Neural progenitor cell (in vitro differentiated cells): ENCODE measurements at regions not wholly inside any gene's neighbourhood (a gene's known extent, or its start where the extent isn't known, plus 50 kb on each side); places are given as distances from the start of the nearest gene placed in this dataset.

Experiments
- DNase-seq: peaks from one replicate; pipeline ENCODE4 v3.0.0-alpha.2; 2016; ENCODE audit warnings: low spot score
- H2AFZ ChIP-seq: fragments of 200-600 bp; sonication (generic); replicated peaks from 2 replicates; pipeline ENCODE4 v1.6.1; 2016; ENCODE audit warnings: antibody characterized with exemption
- H3F3A ChIP-seq: fragments of 200-600 bp; sonication (generic); 2 replicates; pipeline ENCODE4 v1.6.1; 2016; ENCODE audit warnings: antibody characterized with exemption, low read depth
- H3K27ac ChIP-seq: fragments of 200-600 bp; sonication (generic); 2 replicates; pipeline ENCODE4 v1.5.1; 2016; ENCODE audit warnings: mild to moderate bottlenecking
- H3K27me3 ChIP-seq: fragments of 200-600 bp; sonication (generic); 2 replicates; pipeline ENCODE4 v1.6.1; 2016; ENCODE audit warnings: mild to moderate bottlenecking, moderate library complexity
- H3K36me3 ChIP-seq: fragments of 200-600 bp; sonication (generic); 2 replicates; pipeline ENCODE4 v1.5.1; 2016
- H3K4me1 ChIP-seq: fragments of 200-600 bp; sonication (generic); 2 replicates; pipeline ENCODE4 v1.6.1; 2016; ENCODE audit warnings: mixed run types
- H3K4me2 ChIP-seq: fragments of 200-600 bp; sonication (generic); 2 replicates; pipeline ENCODE4 v1.6.1; 2016
- H3K4me3 ChIP-seq: fragments of 200-600 bp; sonication (generic); 2 replicates; pipeline ENCODE4 v1.5.1; 2016
- H3K79me2 ChIP-seq: fragments of 200-600 bp; sonication (generic); 2 replicates; pipeline ENCODE4 v1.6.1; 2016; ENCODE audit warnings: low read depth
- H3K9ac ChIP-seq: fragments of 200-600 bp; sonication (generic); 2 replicates; pipeline ENCODE4 v1.6.1; 2016
- H3K9me3 ChIP-seq: fragments of 200-600 bp; sonication (generic); 2 replicates; pipeline ENCODE4 v1.5.1; 2016; ENCODE audit warnings: low read depth
- H4K20me1 ChIP-seq: fragments of 200-600 bp; sonication (generic); 2 replicates; pipeline ENCODE4 v1.6.1; 2016; ENCODE audit warnings: low read depth
- H3K27ac Mint-ChIP-seq: 3 replicates; pipeline ENCODE4 v1.8.0; 2021; ENCODE audit warnings: mixed read lengths
- H3K27me3 Mint-ChIP-seq: 2 replicates; pipeline ENCODE4 v1.8.0; 2022; ENCODE audit warnings: low read depth, mild to moderate bottlenecking, inconsistent platforms, moderate library complexity, mixed read lengths; ENCODE audit not compliant: insufficient read depth
- H3K36me3 Mint-ChIP-seq: 3 replicates; pipeline ENCODE4 v1.8.0; 2021; ENCODE audit warnings: mixed read lengths
- H3K4me1 Mint-ChIP-seq: 3 replicates; pipeline ENCODE4 v1.8.0; 2021; ENCODE audit warnings: mixed read lengths
- H3K4me3 Mint-ChIP-seq: 3 replicates; pipeline ENCODE4 v1.8.0; 2021; ENCODE audit warnings: mild to moderate bottlenecking, moderate library complexity, mixed read lengths
- H3K9me3 Mint-ChIP-seq: 3 replicates; pipeline ENCODE4 v1.8.0; 2020; ENCODE audit warnings: mixed read lengths
- EZH2 ChIP-seq: fragments of 200-600 bp; sonication (generic); IDR thresholded peaks from 2 replicates; pipeline ENCODE4 v1.6.1; 2017; ENCODE audit warnings: antibody characterized with exemption, mild to moderate bottlenecking, moderate library complexity
- EZH2phosphoT487 ChIP-seq: fragments of 200-600 bp; sonication (generic); IDR thresholded peaks from 2 replicates; pipeline ENCODE4 v1.6.1; 2017; ENCODE audit warnings: antibody characterized with exemption
- TF ChIP-seq, protein P1 (sequence below): fragments of 200-600 bp; sonication (generic); IDR thresholded peaks from 2 replicates; pipeline ENCODE4 v1.5.1; 2017; ENCODE audit warnings: antibody characterized with exemption, mild to moderate bottlenecking

GRCh38 chr3:168582503-168582902 is 486.8 kb upstream of the GOLIM4 start:
- TF ChIP-seq, protein P1, sequence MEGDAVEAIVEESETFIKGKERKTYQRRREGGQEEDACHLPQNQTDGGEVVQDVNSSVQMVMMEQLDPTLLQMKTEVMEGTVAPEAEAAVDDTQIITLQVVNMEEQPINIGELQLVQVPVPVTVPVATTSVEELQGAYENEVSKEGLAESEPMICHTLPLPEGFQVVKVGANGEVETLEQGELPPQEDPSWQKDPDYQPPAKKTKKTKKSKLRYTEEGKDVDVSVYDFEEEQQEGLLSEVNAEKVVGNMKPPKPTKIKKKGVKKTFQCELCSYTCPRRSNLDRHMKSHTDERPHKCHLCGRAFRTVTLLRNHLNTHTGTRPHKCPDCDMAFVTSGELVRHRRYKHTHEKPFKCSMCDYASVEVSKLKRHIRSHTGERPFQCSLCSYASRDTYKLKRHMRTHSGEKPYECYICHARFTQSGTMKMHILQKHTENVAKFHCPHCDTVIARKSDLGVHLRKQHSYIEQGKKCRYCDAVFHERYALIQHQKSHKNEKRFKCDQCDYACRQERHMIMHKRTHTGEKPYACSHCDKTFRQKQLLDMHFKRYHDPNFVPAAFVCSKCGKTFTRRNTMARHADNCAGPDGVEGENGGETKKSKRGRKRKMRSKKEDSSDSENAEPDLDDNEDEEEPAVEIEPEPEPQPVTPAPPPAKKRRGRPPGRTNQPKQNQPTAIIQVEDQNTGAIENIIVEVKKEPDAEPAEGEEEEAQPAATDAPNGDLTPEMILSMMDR, result no peak
- TF ChIP-seq EZH2phosphoT487 (no peak), EZH2 (no peak)
- H3K9me3 ChIP-seq, result no peaks in the 10 kb centered on the region
- H3K27ac Mint-ChIP-seq, result peak overlapping the region; percentile 25
- H3K9me3 Mint-ChIP-seq, result no peaks in the 10 kb centered on the region
- peak overlapping the region; percentile 64 for H3K4me2 ChIP-seq
- H3K4me3 Mint-ChIP-seq, result no peak overlapping the region
- no peak overlapping the region for H2AFZ ChIP-seq
- peaks cover 4% of the 10 kb centered on the region for H3K36me3 Mint-ChIP-seq
- no peaks in the 10 kb centered on the region for H3K36me3 ChIP-seq
- H3K27me3 Mint-ChIP-seq, result no peaks in the 10 kb centered on the region
- H3K27ac ChIP-seq, result no peak overlapping the region
- H3F3A ChIP-seq, result peaks cover 9% of the 10 kb centered on the region
- no peaks in the 10 kb centered on the region for H3K79me2 ChIP-seq
- no peaks in the 10 kb centered on the region for H4K20me1 ChIP-seq
- DNase-seq, result no peak
- no peak overlapping the region for H3K9ac ChIP-seq
- no peaks in the 10 kb centered on the region for H3K27me3 ChIP-seq
- H3K4me1 Mint-ChIP-seq, result peaks cover 24% of the 10 kb centered on the region
- peaks cover 16% of the 10 kb centered on the region for H3K4me1 ChIP-seq
- no peak overlapping the region for H3K4me3 ChIP-seq

DNA sequence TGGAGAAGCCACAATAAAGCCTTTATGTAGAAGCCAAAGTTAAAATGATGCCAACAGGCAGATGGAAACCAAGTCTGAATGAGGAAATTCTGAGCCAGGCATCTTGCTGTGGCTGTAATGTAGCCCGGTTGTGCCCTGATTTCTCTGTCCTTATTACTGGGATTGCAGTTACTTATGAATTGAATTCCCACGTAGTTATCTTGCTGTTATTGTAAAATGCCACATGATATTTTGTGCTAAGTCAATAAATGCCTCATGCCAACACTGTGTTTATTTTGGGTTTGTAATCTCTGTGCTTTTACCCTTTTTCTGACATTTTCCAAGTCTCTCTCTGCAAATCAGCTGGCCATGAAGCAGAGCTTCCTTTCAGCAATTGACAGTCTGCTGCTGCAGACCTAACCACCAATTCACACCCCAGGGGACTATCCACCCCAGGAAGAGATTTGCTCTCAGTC is 486.1 kb upstream of the GOLIM4 start:
- Mint-ChIP-seq H3K36me3 (peaks cover 4% of the 10 kb centered on the region), H3K27ac (no peak overlapping the region), H3K27me3 (no peaks in the 10 kb centered on the region), H3K4me1 (peaks cover 31% of the 10 kb centered on the region), H3K9me3 (no peaks in the 10 kb centered on the region), H3K4me3 (no peak overlapping the region)
- TF ChIP-seq, protein P1, result no peak
- TF ChIP-seq EZH2 (no peak), EZH2phosphoT487 (no peak)
- Histone ChIP-seq H3K4me2 (peak overlapping the region; percentile 64), H3K27me3 (no peaks in the 10 kb centered on the region), H2AFZ (peak overlapping the region; percentile 29), H3K4me3 (no peak overlapping the region), H3F3A (peaks cover 9% of the 10 kb centered on the region), H3K36me3 (no peaks in the 10 kb centered on the region), H3K4me1 (peaks cover 17% of the 10 kb centered on the region), H3K9ac (no peak overlapping the region), H3K9me3 (no peaks in the 10 kb centered on the region), H3K27ac (peak overlapping the region; percentile 61), H4K20me1 (no peaks in the 10 kb centered on the region), H3K79me2 (no peaks in the 10 kb centered on the region)
- DNase-seq, result no peak

- peaks cover 44% of the 10 kb centered on the region for H3K4me1 Mint-ChIP-seq
- H3K9me3 ChIP-seq, result no peaks in the 10 kb centered on the region
- peaks cover 9% of the 10 kb centered on the region for H3F3A ChIP-seq
- no peaks in the 10 kb centered on the region for H3K36me3 ChIP-seq
- no peak for DNase-seq
- H3K27me3 Mint-ChIP-seq, result no peaks in the 10 kb centered on the region
- H3K9ac ChIP-seq, result no peak overlapping the region
- no peak overlapping the region for H3K4me3 Mint-ChIP-seq
- H3K27ac Mint-ChIP-seq, result no peak overlapping the region
- H3K4me3 ChIP-seq, result no peak overlapping the region
- peaks cover 24% of the 10 kb centered on the region for H3K4me1 ChIP-seq
- no peaks in the 10 kb centered on the region for H3K79me2 ChIP-seq
- no peak overlapping the region for H2AFZ ChIP-seq
- no peaks in the 10 kb centered on the region for H3K9me3 Mint-ChIP-seq
- no peaks in the 10 kb centered on the region for H3K36me3 Mint-ChIP-seq
- H3K27me3 ChIP-seq, result no peaks in the 10 kb centered on the region
- H3K27ac ChIP-seq, result no peak overlapping the region
- TF ChIP-seq, protein P1, result no peak
- TF ChIP-seq EZH2phosphoT487, result no peak
- no peak for TF ChIP-seq EZH2
- no peaks in the 10 kb centered on the region for H4K20me1 ChIP-seq
- no peak overlapping the region for H3K4me2 ChIP-seq
Measured at GRCh38 chr3:168579010-168579409, 483.3 kb upstream of the GOLIM4 start.
